NCI-H510A (cell line): ENCODE measurements at regions not wholly inside any gene's neighbourhood (a gene's known extent, or its start where the extent isn't known, plus 50 kb on each side); places are given as distances from the start of the nearest gene placed in this dataset.

Experiments
- DNase-seq: peaks from one replicate; lab custom pipeline; 2025; lab: John Stamatoyannopoulos, UW

- DNase-seq, result no peak
These were observed 110.9 kb upstream of the ROBO1 start for GRCh38 chr3:79878708-79879107.

GRCh38 chr3:79874646-79875045 is 106.8 kb upstream of the ROBO1 start:
- no peak for DNase-seq

DNA sequence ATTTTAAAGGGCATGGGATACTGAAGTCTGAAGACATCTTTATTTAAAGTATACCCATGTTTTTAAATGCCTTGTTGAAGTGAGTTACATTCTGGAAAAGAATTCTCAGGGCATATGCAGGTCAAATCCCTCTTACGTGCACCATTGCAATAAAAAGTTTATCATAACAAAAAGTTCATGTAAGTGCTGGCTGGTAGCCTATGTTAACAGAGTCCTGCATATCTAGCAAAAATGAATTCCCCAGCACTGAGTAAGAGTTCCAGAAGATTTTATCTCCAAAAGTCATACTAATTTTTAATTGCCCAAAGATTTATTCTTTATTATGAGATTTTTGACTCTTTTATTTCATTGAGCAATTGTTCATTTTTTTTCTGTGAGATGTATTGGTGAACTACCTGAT is 104.7 kb upstream of the ROBO1 start:
- DNase-seq, result no peak

GRCh38 chr3:79871656-79872055 is 103.9 kb upstream of the ROBO1 start:
- DNase-seq, result no peak

GRCh38 chr3:79870313-79870620 is 102.5 kb upstream of the ROBO1 start:
- no peak for DNase-seq

DNA sequence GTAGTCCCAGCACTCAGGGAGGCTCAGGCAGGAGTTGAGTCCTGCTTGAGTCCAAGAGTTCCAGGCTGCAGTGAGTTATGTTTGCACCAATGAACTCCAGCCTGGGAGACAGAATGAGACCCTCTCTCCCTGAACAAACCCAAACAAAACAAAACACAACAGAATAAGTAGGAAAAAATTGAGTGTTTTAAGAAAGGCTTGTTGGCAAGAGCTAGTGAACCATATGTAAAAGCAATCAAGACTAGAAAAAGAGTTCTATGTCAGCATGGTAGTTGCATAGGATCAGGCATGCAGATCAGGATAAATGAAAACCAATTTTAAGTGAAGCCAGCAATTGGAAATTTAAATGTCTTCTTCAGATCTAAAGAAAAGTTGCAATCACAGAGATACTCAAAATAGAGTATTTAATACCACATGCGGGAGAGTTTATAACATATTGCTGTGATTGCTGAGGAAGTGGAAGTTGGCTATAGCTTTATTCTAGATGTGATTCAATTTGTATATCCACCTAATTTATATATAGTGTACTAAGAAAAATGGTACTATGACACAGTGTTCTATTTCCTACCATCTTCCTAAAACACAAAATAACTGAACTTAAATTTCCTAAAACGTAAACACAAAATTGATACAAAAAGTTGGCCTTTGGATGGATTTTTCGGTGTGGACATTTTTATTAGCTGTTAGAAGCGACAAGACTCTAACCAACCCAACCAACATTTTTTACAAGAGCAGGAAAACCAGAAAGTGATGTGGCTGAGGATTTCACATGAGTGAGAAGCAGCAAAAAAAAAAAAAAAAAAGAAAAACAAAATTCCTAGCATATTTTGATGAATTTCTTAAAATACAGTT is 101.9 kb upstream of the ROBO1 start:
- DNase-seq, result no peak

GRCh38 chr3:79866162-79866561 is 98.4 kb upstream of the ROBO1 start:
- no peak for DNase-seq

- no peak for DNase-seq
These were observed 96.3 kb upstream of the ROBO1 start for GRCh38 chr3:79864077-79864476.

DNA sequence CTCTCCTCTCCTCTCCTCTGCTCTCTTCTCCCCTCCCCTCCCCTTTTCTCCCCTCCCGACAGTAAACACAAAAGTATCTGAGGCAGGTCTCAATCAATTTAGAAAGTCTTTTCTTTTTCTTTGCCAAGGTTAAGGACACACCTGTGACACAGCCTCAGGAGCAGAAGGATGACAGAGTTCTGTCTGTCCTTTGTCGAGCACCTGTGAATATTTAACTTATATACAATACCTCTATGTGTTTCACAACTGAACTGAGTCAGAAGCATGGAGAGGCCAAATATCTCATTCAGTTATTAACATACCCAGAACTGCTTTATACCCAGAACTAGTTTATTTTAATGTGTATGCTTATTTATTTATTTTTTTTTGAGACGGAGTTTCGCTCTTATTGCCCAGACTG is 81.1 kb upstream of the ROBO1 start:
- DNase-seq, result no peak

- DNase-seq, result no peak
These were observed 80.1 kb upstream of the ROBO1 start for GRCh38 chr3:79847928-79848327.

GRCh38 chr3:79846148-79846933 is 78.5 kb upstream of the ROBO1 start:
- no peak for DNase-seq

DNA sequence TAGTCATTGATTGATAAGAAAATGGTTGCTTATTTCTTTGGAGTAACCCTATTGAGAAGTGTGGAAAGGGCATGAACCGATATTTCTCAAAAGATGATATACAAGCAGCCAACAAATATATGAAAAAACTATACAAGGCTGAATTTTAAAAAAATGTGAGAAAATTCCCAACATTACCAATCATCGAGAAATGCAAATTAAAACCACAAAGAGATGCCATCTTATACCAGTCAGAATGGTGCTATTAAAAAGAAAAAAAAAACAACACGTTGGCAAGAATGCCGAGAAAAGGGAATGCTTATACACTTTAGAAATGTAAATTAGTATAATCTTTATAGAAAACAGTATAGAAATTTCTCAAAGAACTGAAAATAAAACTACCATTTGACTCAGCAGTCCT is 77.7 kb upstream of the ROBO1 start:
- DNase-seq, result no peak

GRCh38 chr3:79844176-79844575 is 76.4 kb upstream of the ROBO1 start:
- no peak for DNase-seq

- no peak for DNase-seq
These were observed 75.4 kb upstream of the ROBO1 start for GRCh38 chr3:79843180-79843579.

DNA sequence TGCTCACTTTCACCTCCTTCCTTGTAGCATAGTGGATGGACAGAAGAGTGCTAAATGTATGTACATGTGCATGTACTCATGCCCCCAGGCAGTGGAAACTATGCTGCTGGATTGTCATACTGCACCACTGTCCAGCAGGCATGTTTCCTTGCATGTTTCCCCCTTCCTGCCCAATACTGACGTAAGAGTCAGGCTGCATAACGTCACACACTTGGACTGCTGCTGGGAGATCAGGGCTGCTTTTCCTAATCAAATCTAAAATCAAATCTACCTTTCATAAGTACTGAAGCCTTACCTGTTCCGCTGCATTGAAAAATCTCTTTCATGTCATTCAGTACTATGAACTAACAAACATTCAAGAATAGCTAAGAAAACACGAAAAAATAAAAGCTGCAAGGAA is 67.9 kb upstream of the ROBO1 start:
- DNase-seq, result no peak

- DNase-seq, result no peak
These were observed 56.4 kb upstream of the ROBO1 start for GRCh38 chr3:79824166-79824565.

DNA sequence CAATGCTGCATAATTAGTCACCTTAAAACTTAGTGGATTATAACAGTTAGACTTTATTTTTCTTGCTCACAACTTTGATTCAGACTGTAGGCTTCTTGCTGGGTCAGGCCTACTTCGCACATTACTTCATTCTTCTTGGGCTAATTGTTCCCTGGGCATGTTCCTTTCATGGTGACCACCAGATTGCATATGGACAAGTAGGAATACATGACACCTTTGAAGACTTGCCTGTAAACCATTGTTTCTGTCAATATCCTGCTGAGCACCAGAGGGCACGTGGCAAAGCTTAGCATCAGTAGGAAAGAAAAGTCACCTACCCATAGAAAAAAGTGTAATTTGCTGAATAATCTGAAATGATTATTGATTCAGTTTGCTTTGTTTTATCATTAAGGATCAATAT is 54.3 kb upstream of the ROBO1 start:
- DNase-seq, result no peak

GRCh38 chr3:79820089-79820488 is 52.3 kb upstream of the ROBO1 start:
- no peak for DNase-seq

GRCh38 chr3:79818015-79818414 is 50.2 kb upstream of the ROBO1 start:
- DNase-seq, result no peak
